GM19468 (cell line): ENCODE measurements at regions not wholly inside any gene's neighbourhood (a gene's known extent, or its start where the extent isn't known, plus 50 kb on each side); places are given as distances from the start of the nearest gene placed in this dataset.
"Not testable (repeated sequence)": the region's sequence is repeated elsewhere in the genome, so short reads cannot be mapped to it uniquely, and the experiment has no call there.

Experiments used
- ATAC-seq: cut with Tn5 transposase; IDR thresholded peaks from one replicate; pipeline ENCODE4 v1.9.1; 2021; ENCODE audit warnings: mild to moderate bottlenecking, moderate library complexity, moderate number of reproducible peaks; ENCODE audit not compliant: unreplicated experiment; ENCODE audit errors: extremely low read depth

GRCh38 chr5:158244882-158245281 lies 385.9 kb upstream of the CLINT1 start:
- ATAC-seq: no peak

- ATAC-seq: no peak
These were observed 377.8 kb upstream of the CLINT1 start for GRCh38 chr5:158236511-158237335.

- no peak for ATAC-seq
These were observed 376.2 kb upstream of the CLINT1 start for GRCh38 chr5:158235159-158235547.

GRCh38 chr5:158234323-158235158 lies 375.6 kb upstream of the CLINT1 start:
- no peak for ATAC-seq

GRCh38 chr5:158233735-158234322 lies 374.9 kb upstream of the CLINT1 start:
- no peak for ATAC-seq

- not testable (repeated sequence) for ATAC-seq
These were observed 368.4 kb upstream of the CLINT1 start for GRCh38 chr5:158227314-158227713.

- no peak for ATAC-seq
These were observed 367.6 kb upstream of the CLINT1 start for GRCh38 chr5:158226496-158226895.

GRCh38 chr5:158224253-158224652 lies 365.3 kb upstream of the CLINT1 start:
- ATAC-seq: no peak

- no peak for ATAC-seq
These were observed 364.2 kb upstream of the CLINT1 start for GRCh38 chr5:158223054-158223600.

- ATAC-seq: no peak
These were observed 354.0 kb upstream of the CLINT1 start for GRCh38 chr5:158212917-158213316.

- ATAC-seq: no peak
These were observed 353.3 kb upstream of the CLINT1 start for GRCh38 chr5:158212237-158212636.

GRCh38 chr5:158209219-158209908 lies 350.4 kb upstream of the CLINT1 start:
- no peak for ATAC-seq

- no peak for ATAC-seq
These were observed 348.8 kb upstream of the CLINT1 start for GRCh38 chr5:158207733-158208132.

- ATAC-seq: no peak
These were observed 347.0 kb upstream of the CLINT1 start for GRCh38 chr5:158205992-158206391.

- ATAC-seq: no peak
These were observed 344.3 kb upstream of the CLINT1 start for GRCh38 chr5:158203261-158203660.

GRCh38 chr5:158202801-158203200 lies 343.9 kb upstream of the CLINT1 start:
- ATAC-seq: no peak

- ATAC-seq: no peak
These were observed 341.7 kb upstream of the CLINT1 start for GRCh38 chr5:158200619-158201018.

- peak; percentile 83 for ATAC-seq
These were observed 339.7 kb upstream of the CLINT1 start for GRCh38 chr5:158198636-158199035.

GRCh38 chr5:158195416-158196210 lies 336.7 kb upstream of the CLINT1 start:
- no peak for ATAC-seq
